ENCODE measurements at regions not wholly inside any gene's neighbourhood (a gene's known extent, or its start where the extent isn't known, plus 50 kb on each side); places are given as distances from the start of the nearest gene placed in this dataset.

GRCh38 chr5:23721336-23721735 is 213.9 kb downstream of the PRDM9 start:
- TF ChIP-seq YY1 (IDR thresholded peaks at IDR 0.05; ENCODE audit: low read depth) (no peak), TCF12 (IDR thresholded peaks at IDR 0.05; ENCODE audit: low read depth) (no peak), USF1 (IDR thresholded peaks at IDR 0.05) (no peak), RAD21 (IDR thresholded peaks at IDR 0.05; ENCODE audit: low read depth) (no peak), MAX (IDR thresholded peaks at IDR 0.05) (no peak), CEBPB (IDR thresholded peaks at IDR 0.05) (no peak), TEAD4 (IDR thresholded peaks at IDR 0.05) (no peak), TAF1 (IDR thresholded peaks at IDR 0.05; ENCODE audit: low read depth) (no peak), CREB1 (IDR thresholded peaks at IDR 0.05; ENCODE audit: low read depth) (no peak), REST (IDR thresholded peaks at IDR 0.05; ENCODE audit: low read depth) (no peak), NFIC (IDR thresholded peaks at IDR 0.05) (no peak)

DNA sequence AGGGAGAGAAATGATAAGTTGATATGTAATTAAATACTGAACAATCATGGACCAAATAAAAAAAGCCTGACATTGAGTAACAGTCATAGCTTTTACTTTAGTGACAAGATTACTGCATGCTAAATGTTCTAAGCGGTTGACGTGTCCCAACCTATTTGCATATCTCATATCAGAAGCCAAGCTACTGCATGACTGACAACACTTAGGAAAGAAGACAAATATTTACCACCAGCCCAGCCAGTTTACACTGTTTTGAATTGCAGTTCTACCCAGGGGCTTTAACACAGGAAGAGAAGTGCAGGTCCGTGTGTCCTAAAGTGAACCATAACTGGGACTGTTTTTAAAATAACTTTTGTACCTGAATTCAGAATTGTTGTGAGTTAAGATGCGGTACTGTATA is 219.9 kb downstream of the PRDM9 start:
- no peak for TF ChIP-seq ZBTB7A (IDR thresholded peaks at IDR 0.05; ENCODE audit: low read depth)
- TF ChIP-seq MAX (IDR thresholded peaks at IDR 0.05) = no peak
- TF ChIP-seq YY1 (IDR thresholded peaks at IDR 0.05; ENCODE audit: low read depth) = no peak

DNA sequence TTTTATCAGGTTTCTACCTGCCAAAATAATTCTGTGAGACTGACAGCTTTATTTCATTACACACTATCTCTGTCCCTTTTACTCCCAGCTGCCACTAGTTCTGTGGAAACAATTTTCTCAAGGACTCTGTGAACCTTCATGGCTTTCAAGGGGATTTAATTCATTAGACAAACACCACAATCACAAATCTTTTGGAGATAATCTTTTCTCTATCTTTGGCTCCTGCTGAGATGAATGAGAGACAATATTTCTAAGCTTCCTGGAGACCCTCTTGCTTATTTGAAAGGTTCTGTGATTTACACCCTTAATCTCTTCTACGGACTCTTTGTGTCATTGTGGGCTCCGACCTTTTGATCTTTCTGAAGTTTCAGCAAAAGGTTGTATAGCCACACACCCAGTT is 222.6 kb downstream of the PRDM9 start:
- TF ChIP-seq TCF12 (IDR thresholded peaks at IDR 0.05; ENCODE audit: low read depth) (no peak), TAF1 (IDR thresholded peaks at IDR 0.05; ENCODE audit: low read depth) (no peak), REST (IDR thresholded peaks at IDR 0.05; ENCODE audit: low read depth) (no peak), EP300 (IDR thresholded peaks at IDR 0.05; ENCODE audit: borderline replicate concordance) (no peak), EGR1 (IDR thresholded peaks at IDR 0.05) (no peak), MAX (IDR thresholded peaks at IDR 0.05) (no peak), CEBPB (IDR thresholded peaks at IDR 0.05) (no peak), RAD21 (IDR thresholded peaks at IDR 0.05; ENCODE audit: low read depth) (no peak), CREB1 (IDR thresholded peaks at IDR 0.05; ENCODE audit: low read depth) (no peak), NFIC (IDR thresholded peaks at IDR 0.05) (no peak), FOXM1 (IDR thresholded peaks at IDR 0.05; ENCODE audit: borderline replicate concordance, low read depth) (no peak)

GRCh38 chr5:23740029-23740428 is 232.6 kb downstream of the PRDM9 start:
- TF ChIP-seq CREB1 (IDR thresholded peaks at IDR 0.05; ENCODE audit: low read depth) (no peak), USF1 (IDR thresholded peaks at IDR 0.05) (no peak), TCF12 (IDR thresholded peaks at IDR 0.05; ENCODE audit: low read depth) (no peak), MAX (IDR thresholded peaks at IDR 0.05) (no peak)

GRCh38 chr5:23742701-23743100 is 235.3 kb downstream of the PRDM9 start:
- TF ChIP-seq ZBTB7A (IDR thresholded peaks at IDR 0.05; ENCODE audit: low read depth) (no peak), CEBPB (IDR thresholded peaks at IDR 0.05) (no peak), USF1 (IDR thresholded peaks at IDR 0.05) (no peak), TAF1 (IDR thresholded peaks at IDR 0.05; ENCODE audit: low read depth) (no peak), EP300 (IDR thresholded peaks at IDR 0.05; ENCODE audit: borderline replicate concordance) (no peak), YY1 (IDR thresholded peaks at IDR 0.05; ENCODE audit: low read depth) (no peak), RAD21 (IDR thresholded peaks at IDR 0.05; ENCODE audit: low read depth) (no peak), MAX (IDR thresholded peaks at IDR 0.05) (no peak), REST (IDR thresholded peaks at IDR 0.05; ENCODE audit: low read depth) (no peak), FOXM1 (IDR thresholded peaks at IDR 0.05; ENCODE audit: borderline replicate concordance, low read depth) (no peak), TEAD4 (IDR thresholded peaks at IDR 0.05) (no peak), NFIC (IDR thresholded peaks at IDR 0.05) (no peak), CREB1 (IDR thresholded peaks at IDR 0.05; ENCODE audit: low read depth) (no peak)
